ENCODE measurements at regions not wholly inside any gene's neighbourhood (a gene's known extent, or its start where the extent isn't known, plus 50 kb on each side); places are given as distances from the start of the nearest gene placed in this dataset.

DNA sequence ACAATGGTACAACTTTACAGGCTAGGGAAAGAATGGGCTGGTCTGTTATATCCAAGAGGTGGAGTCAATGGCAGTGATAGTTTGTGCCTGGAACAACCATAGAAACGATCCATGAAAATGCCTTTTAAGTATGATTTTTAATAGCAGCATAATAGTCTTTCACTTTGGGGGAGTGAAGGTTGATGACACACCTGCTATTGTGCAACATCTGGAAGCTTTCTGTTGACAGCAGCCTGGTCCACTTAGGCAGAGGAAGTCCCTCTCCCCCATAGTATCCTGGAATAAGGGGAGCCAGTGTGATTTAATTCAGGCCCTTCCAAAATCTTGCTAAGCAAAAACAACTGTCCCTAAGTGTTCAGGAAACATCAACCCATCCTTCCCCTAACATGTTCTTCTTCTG, 56.3 kb upstream of the HS3ST4 start:
- Histone ChIP-seq H3K27ac (ENCODE audit: low read depth, low read length) (no peak overlapping the region), H3K9ac (ENCODE audit: low read length) (no peak overlapping the region), H3K4me2 (ENCODE audit: low read length) (no peak overlapping the region), H3K79me2 (ENCODE audit: insufficient read depth, low read length) (no peaks in the 10 kb centered on the region), H3K9me2 (ENCODE audit: insufficient read depth) (no peaks in the 10 kb centered on the region), H3K4me1 (ENCODE audit: control insufficient read depth in 1 of 2, insufficient read depth in 2 of 2, low read length in 2 of 2) (peaks cover 4 to 15% of the 10 kb centered on the region in 2 experiments), H2AFZ (ENCODE audit: low read depth, low read length, poor library complexity, severe bottlenecking) (no peak overlapping the region), H3K27me3 (ENCODE audit: insufficient read depth, low read length) (peaks cover 5% of the 10 kb centered on the region; the same call in 1 of the 2 replicates), H3K9me3 (ENCODE audit: control insufficient read depth in 1 of 2, insufficient read depth in 1 of 2, low read depth in 1 of 2, low read length in 2 of 2) (no peaks in the 10 kb centered on the region), H3K36me3 (ENCODE audit: control insufficient read depth in 1 of 2, insufficient read depth in 2 of 2, low read length in 2 of 2) (no peaks in the 10 kb centered on the region), H4K20me1 (ENCODE audit: insufficient read depth) (no peaks in the 10 kb centered on the region), H3K4me3 (replicated peaks in 1 of 2; ENCODE audit: low read depth in 1 of 2, low read length in 2 of 2) (no peak overlapping the region)
- intact Hi-C loops (cut with micrococcal nuclease) = no loop called here
- ATAC-seq = no peak
- ChIA-PET RAD21 (ENCODE audit: low non-redundant PET in 1 of 2, low total read pairs in 2 of 2, uncharacterized antibody in 2 of 2, unreplicated experiment in 2 of 2) (no interaction called here), POLR2A (no interaction called here), CTCF (no interaction called here)
- TF ChIP-seq YY1 (IDR thresholded peaks at IDR 0.05; ENCODE audit: extremely low read depth, insufficient replicate concordance, low read depth, low read length) = no peak
- no peak for TF ChIP-seq FOSL1 (IDR thresholded peaks at IDR 0.05; ENCODE audit: low read depth)
- no peak for TF ChIP-seq JUND (IDR thresholded peaks at IDR 0.05)
- no peak for TF ChIP-seq TCF7L2 (IDR thresholded peaks at IDR 0.05; ENCODE audit: borderline replicate concordance, extremely low read depth, insufficient read depth, insufficient read length)
- TF ChIP-seq, protein P1, sequence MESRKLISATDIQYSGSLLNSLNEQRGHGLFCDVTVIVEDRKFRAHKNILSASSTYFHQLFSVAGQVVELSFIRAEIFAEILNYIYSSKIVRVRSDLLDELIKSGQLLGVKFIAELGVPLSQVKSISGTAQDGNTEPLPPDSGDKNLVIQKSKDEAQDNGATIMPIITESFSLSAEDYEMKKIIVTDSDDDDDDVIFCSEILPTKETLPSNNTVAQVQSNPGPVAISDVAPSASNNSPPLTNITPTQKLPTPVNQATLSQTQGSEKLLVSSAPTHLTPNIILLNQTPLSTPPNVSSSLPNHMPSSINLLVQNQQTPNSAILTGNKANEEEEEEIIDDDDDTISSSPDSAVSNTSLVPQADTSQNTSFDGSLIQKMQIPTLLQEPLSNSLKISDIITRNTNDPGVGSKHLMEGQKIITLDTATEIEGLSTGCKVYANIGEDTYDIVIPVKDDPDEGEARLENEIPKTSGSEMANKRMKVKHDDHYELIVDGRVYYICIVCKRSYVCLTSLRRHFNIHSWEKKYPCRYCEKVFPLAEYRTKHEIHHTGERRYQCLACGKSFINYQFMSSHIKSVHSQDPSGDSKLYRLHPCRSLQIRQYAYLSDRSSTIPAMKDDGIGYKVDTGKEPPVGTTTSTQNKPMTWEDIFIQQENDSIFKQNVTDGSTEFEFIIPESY (IDR thresholded peaks at IDR 0.05; ENCODE audit: extremely low read depth, insufficient replicate concordance, low read length) = no peak
- TF ChIP-seq CBX3 (IDR thresholded peaks at IDR 0.05; ENCODE audit: low read depth) = no peak
- no peak for TF ChIP-seq RAD21 (IDR thresholded peaks at IDR 0.05; ENCODE audit: low read depth)
- TF ChIP-seq SRF (IDR thresholded peaks at IDR 0.05; ENCODE audit: low read depth) = no peak
- TF ChIP-seq ELF1 (IDR thresholded peaks at IDR 0.05; ENCODE audit: borderline replicate concordance, low read depth) = no peak
- TF ChIP-seq, protein P2, sequence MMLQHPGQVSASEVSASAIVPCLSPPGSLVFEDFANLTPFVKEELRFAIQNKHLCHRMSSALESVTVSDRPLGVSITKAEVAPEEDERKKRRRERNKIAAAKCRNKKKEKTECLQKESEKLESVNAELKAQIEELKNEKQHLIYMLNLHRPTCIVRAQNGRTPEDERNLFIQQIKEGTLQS (IDR thresholded peaks at IDR 0.05) = no peak
- TF ChIP-seq, protein P3, sequence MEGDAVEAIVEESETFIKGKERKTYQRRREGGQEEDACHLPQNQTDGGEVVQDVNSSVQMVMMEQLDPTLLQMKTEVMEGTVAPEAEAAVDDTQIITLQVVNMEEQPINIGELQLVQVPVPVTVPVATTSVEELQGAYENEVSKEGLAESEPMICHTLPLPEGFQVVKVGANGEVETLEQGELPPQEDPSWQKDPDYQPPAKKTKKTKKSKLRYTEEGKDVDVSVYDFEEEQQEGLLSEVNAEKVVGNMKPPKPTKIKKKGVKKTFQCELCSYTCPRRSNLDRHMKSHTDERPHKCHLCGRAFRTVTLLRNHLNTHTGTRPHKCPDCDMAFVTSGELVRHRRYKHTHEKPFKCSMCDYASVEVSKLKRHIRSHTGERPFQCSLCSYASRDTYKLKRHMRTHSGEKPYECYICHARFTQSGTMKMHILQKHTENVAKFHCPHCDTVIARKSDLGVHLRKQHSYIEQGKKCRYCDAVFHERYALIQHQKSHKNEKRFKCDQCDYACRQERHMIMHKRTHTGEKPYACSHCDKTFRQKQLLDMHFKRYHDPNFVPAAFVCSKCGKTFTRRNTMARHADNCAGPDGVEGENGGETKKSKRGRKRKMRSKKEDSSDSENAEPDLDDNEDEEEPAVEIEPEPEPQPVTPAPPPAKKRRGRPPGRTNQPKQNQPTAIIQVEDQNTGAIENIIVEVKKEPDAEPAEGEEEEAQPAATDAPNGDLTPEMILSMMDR (IDR thresholded peaks at IDR 0.05 in 2 of 3, conservative IDR thresholded peaks at IDR 0.05 in 1 of 3; ENCODE audit: borderline replicate concordance in 1 of 3, insufficient read depth in 1 of 3, low read depth in 2 of 3, low read length in 2 of 3) = no peak
- TF ChIP-seq, protein P4, sequence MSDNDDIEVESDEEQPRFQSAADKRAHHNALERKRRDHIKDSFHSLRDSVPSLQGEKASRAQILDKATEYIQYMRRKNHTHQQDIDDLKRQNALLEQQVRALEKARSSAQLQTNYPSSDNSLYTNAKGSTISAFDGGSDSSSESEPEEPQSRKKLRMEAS (IDR thresholded peaks at IDR 0.05) = no peak
- no peak for TF ChIP-seq EZH2phosphoT487 (IDR thresholded peaks at IDR 0.05; ENCODE audit: borderline replicate concordance)
- TF ChIP-seq EZH2 (IDR thresholded peaks at IDR 0.05) = no peak
- no peak for TF ChIP-seq POLR2AphosphoS5 (IDR thresholded peaks at IDR 0.05; ENCODE audit: low read depth, low read length)
- no peak for DNase-seq (ENCODE audit: low read depth, low spot score)
- BruUV-seq (replicated peaks) = no TSS peak

Measured in HCT116 (cell line).